ENCODE measurements at regions not wholly inside any gene's neighbourhood (a gene's known extent, or its start where the extent isn't known, plus 50 kb on each side); places are given as distances from the start of the nearest gene placed in this dataset.
"Not testable (repeated sequence)": the region's sequence is repeated elsewhere in the genome, so short reads cannot be mapped to it uniquely, and the experiment has no call there.

GRCh38 chr3:72028307-72028706 lies 243.4 kb upstream of the PROK2 start:
- DNase-seq: not testable (repeated sequence)

GRCh38 chr3:72027728-72028127 lies 242.8 kb upstream of the PROK2 start:
- DNase-seq: not testable (repeated sequence)

- no peak for DNase-seq
Observed at GRCh38 chr3:72022027-72022426, 237.1 kb upstream of the PROK2 start.

GRCh38 chr3:72021531-72021930 lies 236.6 kb upstream of the PROK2 start:
- DNase-seq: no peak

GRCh38 chr3:72018343-72018984 lies 233.5 kb upstream of the PROK2 start:
- DNase-seq: no peak

- DNase-seq: no peak
Observed at GRCh38 chr3:72017935-72018334, 233.0 kb upstream of the PROK2 start.

- DNase-seq: no peak
Observed at GRCh38 chr3:72017311-72017710, 232.4 kb upstream of the PROK2 start.

- DNase-seq: no peak
Observed at GRCh38 chr3:72015463-72015862, 230.5 kb upstream of the PROK2 start.

- no peak for DNase-seq
Observed at GRCh38 chr3:72013084-72013483, 228.1 kb upstream of the PROK2 start.

- no peak for DNase-seq
Observed at GRCh38 chr3:72012363-72012762, 227.4 kb upstream of the PROK2 start.

GRCh38 chr3:72011485-72011884 lies 226.5 kb upstream of the PROK2 start:
- DNase-seq: no peak

GRCh38 chr3:72009851-72010443 lies 225.0 kb upstream of the PROK2 start:
- DNase-seq: no peak

GRCh38 chr3:72008226-72008996 lies 223.5 kb upstream of the PROK2 start:
- no peak for DNase-seq

- DNase-seq: no peak
Observed at GRCh38 chr3:72006631-72007556, 221.9 kb upstream of the PROK2 start.

GRCh38 chr3:72004749-72005292 lies 219.9 kb upstream of the PROK2 start:
- DNase-seq: no peak

GRCh38 chr3:72003936-72004335 lies 219.0 kb upstream of the PROK2 start:
- no peak for DNase-seq

- DNase-seq: no peak
Observed at GRCh38 chr3:72001758-72002157, 216.8 kb upstream of the PROK2 start.

- DNase-seq: no peak
Observed at GRCh38 chr3:71998995-71999673, 214.2 kb upstream of the PROK2 start.

- no peak for DNase-seq
Observed at GRCh38 chr3:71997066-71997653, 212.2 kb upstream of the PROK2 start.

GRCh38 chr3:71994906-71995305 lies 210.0 kb upstream of the PROK2 start:
- no peak for DNase-seq

GRCh38 chr3:71994203-71994602 lies 209.3 kb upstream of the PROK2 start:
- DNase-seq: no peak

GRCh38 chr3:71991681-71992080 lies 206.7 kb upstream of the PROK2 start:
- DNase-seq: no peak

All from NCI-H1930 (cell line).